ENCODE measurements at regions not wholly inside any gene's neighbourhood (a gene's known extent, or its start where the extent isn't known, plus 50 kb on each side); places are given as distances from the start of the nearest gene placed in this dataset.

DNA sequence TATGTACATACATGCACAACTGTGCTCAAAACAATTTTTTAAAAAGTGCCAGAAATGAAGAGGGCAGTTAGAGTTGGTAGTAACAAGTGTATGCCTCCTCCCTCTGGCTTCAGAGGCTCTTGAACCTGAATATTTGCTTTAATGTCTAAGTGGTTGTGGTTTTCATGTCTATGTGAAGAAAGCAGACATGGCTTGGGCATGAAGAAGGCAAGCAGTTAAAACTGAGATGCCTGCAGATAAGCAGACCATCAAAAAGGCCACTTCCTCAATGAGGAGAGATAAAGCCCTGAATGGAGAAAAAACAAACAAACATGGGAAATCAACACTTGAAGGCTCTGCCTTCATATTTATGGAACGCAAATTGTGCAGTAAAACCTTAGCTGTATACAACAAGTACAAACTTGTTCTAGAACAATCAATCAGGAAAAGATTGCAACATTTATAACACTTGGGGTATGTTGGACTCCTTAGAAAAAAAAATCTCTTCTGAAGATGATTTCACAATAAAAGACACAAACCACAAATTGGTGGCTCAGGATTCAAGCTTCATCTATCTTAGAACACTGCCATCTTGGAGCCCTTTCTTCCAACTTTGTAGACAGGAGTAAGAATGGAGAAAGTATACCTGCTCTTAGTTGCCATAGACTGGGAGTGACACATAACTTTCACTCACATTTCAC, 52.7 kb upstream of the PLA2G4A start:
- H2BK15ac ChIP-seq (ENCODE audit: low read length): no peak overlapping the region
- H3K79me2 ChIP-seq (ENCODE audit: control insufficient read depth in 1 of 2, insufficient read depth in 2 of 2, low read length in 2 of 2): no peaks in the 10 kb centered on the region
- TF ChIP-seq SIRT6 (IDR thresholded peaks at IDR 0.05; ENCODE audit: low read length): no peak
- no peak for TF ChIP-seq NRF1 (IDR thresholded peaks at IDR 0.05; ENCODE audit: low read depth, low read length)
- TF ChIP-seq BACH1 (IDR thresholded peaks at IDR 0.05; ENCODE audit: low read length): no peak
- TF ChIP-seq NANOG (IDR thresholded peaks at IDR 0.05; ENCODE audit: insufficient read depth, low read depth, low read length, poor library complexity, severe bottlenecking): no peak
- TF ChIP-seq TBP (IDR thresholded peaks at IDR 0.05; ENCODE audit: low read depth, low read length): no peak
- no peak for TF ChIP-seq EZH2 (IDR thresholded peaks at IDR 0.05; ENCODE audit: low read depth, low read length, severe bottlenecking)
- no peak overlapping the region for H3K4me3 ChIP-seq (ENCODE audit: extremely low read depth in 1 of 4, insufficient read depth in 2 of 4, low read depth in 3 of 4, low read length in 4 of 4)
- H3K23me2 ChIP-seq (ENCODE audit: low read depth, low read length): no peaks in the 10 kb centered on the region
- H4K5ac ChIP-seq (ENCODE audit: insufficient read length, low read depth, low read length): no peak overlapping the region
- no peak overlapping the region for H2BK12ac ChIP-seq (ENCODE audit: low read depth, low read length)
- no peak overlapping the region for H2BK5ac ChIP-seq (ENCODE audit: low read depth, low read length)
- no peaks in the 10 kb centered on the region for H3K36me3 ChIP-seq (ENCODE audit: control insufficient read depth in 2 of 4, insufficient read depth in 4 of 4, low read length in 3 of 4)
- H3K9me3 ChIP-seq (ENCODE audit: insufficient read depth in 2 of 2, low read depth in 1 of 2, low read length in 1 of 2): no peaks in the 10 kb centered on the region
- H3K56ac ChIP-seq (replicated peaks; ENCODE audit: insufficient read length, low read depth, low read length): no peak overlapping the region
- H3K4me2 ChIP-seq (ENCODE audit: insufficient read depth in 1 of 2, low read depth in 2 of 2, low read length in 2 of 2): no peak overlapping the region
- 85% methylated on average over 1 of the region's 1 CpG; no CpG with 5 or more reads in 1 of the 2 experiments for WGBS, 2 experiments (ENCODE audit: extremely low coverage in 1 of 2, insufficient coverage in 1 of 2, insufficient read length in 1 of 2, insufficient replicate concordance in 2 of 2, low coverage in 1 of 2, low lambda C conversion rate in 2 of 2, missing lambda C conversion rate in 1 of 2)
- H3K79me1 ChIP-seq (ENCODE audit: low read depth, low read length): no peaks in the 10 kb centered on the region
- no peak overlapping the region for H3K27ac ChIP-seq (ENCODE audit: low read depth, low read length)
- no peak overlapping the region for H2BK120ac ChIP-seq (replicated peaks; ENCODE audit: low read depth, low read length)
- no peak overlapping the region for H3K4ac ChIP-seq (replicated peaks; ENCODE audit: insufficient read length, low read depth, low read length)
- no peak for DNase-seq (ENCODE audit: low read depth in 1 of 2, low spot score in 2 of 2)
- H3K23ac ChIP-seq (ENCODE audit: insufficient read length): no peak overlapping the region
- H2AFZ ChIP-seq (ENCODE audit: low read length): no peak overlapping the region
- H3K27me3 ChIP-seq (replicated peaks in 1 of 4; ENCODE audit: control insufficient read depth in 3 of 4, extremely low read depth in 1 of 4, insufficient read depth in 3 of 4, low read length in 3 of 4): no peaks in the 10 kb centered on the region
- no peak overlapping the region for H3K9ac ChIP-seq (replicated peaks in 1 of 4; ENCODE audit: extremely low read depth in 1 of 4, low read depth in 3 of 4, low read length in 3 of 4)
- ChIA-PET CTCF (ENCODE audit: partially characterized antibody) (interaction anchor here (0.7 to 1.5 kb wide), 2 partner anchors 12 to 68 kb away, joined by 3 to 4 read pairs; no protein-coding TSS in a partner anchor), POLR2A (ENCODE audit: partially characterized antibody) (no interaction called here)
- no peak overlapping the region for H2BK20ac ChIP-seq (ENCODE audit: low read length)
- H3K14ac ChIP-seq (ENCODE audit: insufficient read length): no peak overlapping the region
- H2AK5ac ChIP-seq (ENCODE audit: low read depth, low read length): no peak overlapping the region
- H4K20me1 ChIP-seq (replicated peaks in 1 of 2; ENCODE audit: control insufficient read depth in 1 of 2, insufficient read depth in 2 of 2, low read length in 2 of 2): no peaks in the 10 kb centered on the region
- H4K91ac ChIP-seq (replicated peaks; ENCODE audit: insufficient read length, low read length): no peak overlapping the region
- H3K4me1 ChIP-seq (replicated peaks in 1 of 4; ENCODE audit: control insufficient read depth in 3 of 4, insufficient read depth in 4 of 4, low read length in 3 of 4): no peaks in the 10 kb centered on the region
- FAIRE-seq: no peak
- H3K18ac ChIP-seq (ENCODE audit: extremely low read depth, low read length): no peak overlapping the region
- no peak overlapping the region for H4K8ac ChIP-seq (ENCODE audit: extremely low read depth, insufficient read depth, low read length)

Measured in H1 (cell line).